HG03064 (cell line): ENCODE measurements at regions not wholly inside any gene's neighbourhood (a gene's known extent, or its start where the extent isn't known, plus 50 kb on each side); places are given as distances from the start of the nearest gene placed in this dataset.

Source experiments
- ATAC-seq: cut with Tn5 transposase; IDR thresholded peaks from one replicate; pipeline ENCODE4 v1.9.1; 2021; ENCODE audit warnings: low read depth; ENCODE audit not compliant: unreplicated experiment

- ATAC-seq, result peak; percentile 99
These were observed 100.7 kb downstream of the ASB7 start for GRCh38 chr15:100703032-100703578.

- ATAC-seq, result no peak
These were observed 101.3 kb downstream of the ASB7 start for GRCh38 chr15:100703671-100704070.

GRCh38 chr15:100704281-100705055, 102.1 kb downstream of the ASB7 start:
- ATAC-seq, result no peak

- ATAC-seq, result no peak
These were observed 102.7 kb downstream of the ASB7 start for GRCh38 chr15:100705065-100705464.

- no peak for ATAC-seq
These were observed 103.5 kb downstream of the ASB7 start for GRCh38 chr15:100705841-100706240.

- ATAC-seq, result no peak
These were observed 104.8 kb downstream of the ASB7 start for GRCh38 chr15:100707229-100707628.

GRCh38 chr15:100708916-100709315, 106.5 kb downstream of the ASB7 start:
- ATAC-seq, result no peak

GRCh38 chr15:100710222-100710621, 107.8 kb downstream of the ASB7 start:
- ATAC-seq, result no peak

GRCh38 chr15:100710744-100711515, 108.5 kb downstream of the ASB7 start:
- ATAC-seq, result no peak

- no peak for ATAC-seq
These were observed 109.2 kb downstream of the ASB7 start for GRCh38 chr15:100711516-100712021.

- no peak for ATAC-seq
These were observed 109.8 kb downstream of the ASB7 start for GRCh38 chr15:100712226-100712625.

GRCh38 chr15:100713163-100713867, 110.9 kb downstream of the ASB7 start:
- ATAC-seq, result no peak

- no peak for ATAC-seq
These were observed 111.8 kb downstream of the ASB7 start for GRCh38 chr15:100714034-100714748.

GRCh38 chr15:100714749-100715342, 112.5 kb downstream of the ASB7 start:
- ATAC-seq, result no peak

GRCh38 chr15:100715571-100716455, 113.4 kb downstream of the ASB7 start:
- ATAC-seq, result no peak

- no peak for ATAC-seq
These were observed 114.2 kb downstream of the ASB7 start for GRCh38 chr15:100716456-100717085.

- ATAC-seq, result no peak
These were observed 115.2 kb downstream of the ASB7 start for GRCh38 chr15:100717596-100717995.
